Fibroblast of lung (primary cell): ENCODE measurements at regions not wholly inside any gene's neighbourhood (a gene's known extent, or its start where the extent isn't known, plus 50 kb on each side); places are given as distances from the start of the nearest gene placed in this dataset.

Experiments
- DNase-seq, 2 donors: peaks; one replicate each; pipeline versions ENCODE4 v3.0.0 to v3.0.0-alpha.2; 2010; ENCODE audit warnings: low read depth in 2 of 2
- H2AFZ ChIP-seq: 2 replicates; pipeline ENCODE4 v1.5.1; 2012; ENCODE audit warnings: low read length, control low read depth, inconsistent platforms
- H3K27ac ChIP-seq: 2 replicates; pipeline ENCODE4 v1.5.1; 2011; ENCODE audit warnings: low read length, control low read depth; ENCODE audit not compliant: insufficient read depth
- H3K27me3 ChIP-seq: 2 replicates; pipeline ENCODE4 v1.5.1; 2011; ENCODE audit warnings: mild to moderate bottlenecking, low read length; ENCODE audit not compliant: control insufficient read depth, insufficient read depth
- H3K36me3 ChIP-seq: 2 replicates; pipeline ENCODE4 v1.5.1; 2011; ENCODE audit warnings: low read length; ENCODE audit not compliant: control insufficient read depth, insufficient read depth
- H3K4me1 ChIP-seq: 2 replicates; pipeline ENCODE4 v1.5.1; 2011; ENCODE audit warnings: low read length; ENCODE audit not compliant: control insufficient read depth, insufficient read depth; ENCODE audit errors: extremely low read depth
- H3K4me2 ChIP-seq: 2 replicates; pipeline ENCODE4 v1.5.1; 2011; ENCODE audit warnings: low read length, control low read depth; ENCODE audit not compliant: insufficient read depth; ENCODE audit errors: extremely low read depth
- H3K4me3 ChIP-seq, 4 experiments: fragments of 200-600 bp in 1 of 4; sonication (generic) in 1 of 4; replicated peaks in 1 of 4; 2 replicates each; pipeline ENCODE4 v1.5.1; 2011 to 2016; ENCODE audit warnings: low read length in 4 of 4, low read depth in 3 of 4, mild to moderate bottlenecking in 3 of 4, control low read depth in 2 of 4, inconsistent platforms in 1 of 4, mixed read lengths in 1 of 4; ENCODE audit not compliant: insufficient read depth in 1 of 4; ENCODE audit errors: control extremely low read depth in 1 of 4
- H3K79me2 ChIP-seq: 2 replicates; pipeline ENCODE4 v1.5.1; 2012; ENCODE audit warnings: mild to moderate bottlenecking, low read length, inconsistent platforms; ENCODE audit not compliant: control insufficient read depth, insufficient read depth
- H3K9ac ChIP-seq: 2 replicates; pipeline ENCODE4 v1.5.1; 2011; ENCODE audit warnings: mild to moderate bottlenecking, low read length, control low read depth; ENCODE audit not compliant: insufficient read depth
- H3K9me3 ChIP-seq: 2 replicates; pipeline ENCODE4 v1.5.1; 2012; ENCODE audit warnings: low read depth, low read length; ENCODE audit not compliant: control insufficient read depth, insufficient read depth
- H4K20me1 ChIP-seq: 2 replicates; pipeline ENCODE4 v1.5.1; 2011; ENCODE audit warnings: low read length; ENCODE audit not compliant: control insufficient read depth, insufficient read depth; ENCODE audit errors: extremely low read depth
- EZH2 ChIP-seq: IDR thresholded peaks from 2 replicates; pipeline ENCODE4 v1.5.1; 2012; ENCODE audit warnings: low read length, control low read depth, mild to moderate bottlenecking; ENCODE audit errors: missing control alignments
- TF ChIP-seq, protein P1 (sequence below), 2 donors: IDR thresholded peaks in 1 of 2; conservative IDR thresholded peaks in 1 of 2; 1 replicate in 1 of 2; 2 replicates in 1 of 2; pipeline ENCODE4 v1.5.1; 2011 to 2012; ENCODE audit warnings: low read length in 2 of 2, control low read depth in 1 of 2, inconsistent platforms in 1 of 2, low read depth in 1 of 2, mild to moderate bottlenecking in 1 of 2

DNA sequence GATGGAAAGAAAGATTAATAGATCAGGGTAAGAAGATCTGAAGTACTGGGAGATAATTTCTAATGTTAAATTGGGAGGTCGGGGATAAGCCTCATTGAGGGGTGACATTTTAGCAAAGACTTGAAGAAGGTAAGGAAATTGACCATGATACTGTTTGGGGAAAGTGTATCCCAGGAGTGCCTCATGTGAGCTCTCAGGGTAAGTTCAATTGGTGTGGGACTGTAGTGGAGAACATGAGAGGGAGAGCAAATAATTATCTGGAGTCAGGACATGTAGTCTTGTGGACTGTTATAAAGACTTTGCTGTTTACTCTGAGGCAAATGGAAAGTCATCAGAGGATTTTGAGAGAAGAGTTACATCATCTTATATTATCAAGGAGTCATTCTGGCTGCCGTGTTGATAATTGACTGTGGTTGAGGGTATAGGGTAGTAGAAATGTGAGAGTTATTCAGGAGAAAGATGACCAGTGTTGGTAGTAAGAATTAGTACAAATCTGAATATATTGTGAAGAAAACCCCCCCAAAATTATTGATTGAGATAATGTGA lies 624.4 kb downstream of the ADCYAP1 start:
- Histone ChIP-seq H3K27me3 (no peaks in the 10 kb centered on the region), H4K20me1 (no peaks in the 10 kb centered on the region), H3K9ac (no peak overlapping the region), H3K9me3 (no peaks in the 10 kb centered on the region), H3K4me3 (no peak overlapping the region), H3K4me2 (no peak overlapping the region), H3K27ac (no peak overlapping the region), H2AFZ (no peak overlapping the region), H3K36me3 (no peaks in the 10 kb centered on the region), H3K4me1 (no peaks in the 10 kb centered on the region), H3K79me2 (no peaks in the 10 kb centered on the region)
- no peak for TF ChIP-seq EZH2
- TF ChIP-seq, protein P1, sequence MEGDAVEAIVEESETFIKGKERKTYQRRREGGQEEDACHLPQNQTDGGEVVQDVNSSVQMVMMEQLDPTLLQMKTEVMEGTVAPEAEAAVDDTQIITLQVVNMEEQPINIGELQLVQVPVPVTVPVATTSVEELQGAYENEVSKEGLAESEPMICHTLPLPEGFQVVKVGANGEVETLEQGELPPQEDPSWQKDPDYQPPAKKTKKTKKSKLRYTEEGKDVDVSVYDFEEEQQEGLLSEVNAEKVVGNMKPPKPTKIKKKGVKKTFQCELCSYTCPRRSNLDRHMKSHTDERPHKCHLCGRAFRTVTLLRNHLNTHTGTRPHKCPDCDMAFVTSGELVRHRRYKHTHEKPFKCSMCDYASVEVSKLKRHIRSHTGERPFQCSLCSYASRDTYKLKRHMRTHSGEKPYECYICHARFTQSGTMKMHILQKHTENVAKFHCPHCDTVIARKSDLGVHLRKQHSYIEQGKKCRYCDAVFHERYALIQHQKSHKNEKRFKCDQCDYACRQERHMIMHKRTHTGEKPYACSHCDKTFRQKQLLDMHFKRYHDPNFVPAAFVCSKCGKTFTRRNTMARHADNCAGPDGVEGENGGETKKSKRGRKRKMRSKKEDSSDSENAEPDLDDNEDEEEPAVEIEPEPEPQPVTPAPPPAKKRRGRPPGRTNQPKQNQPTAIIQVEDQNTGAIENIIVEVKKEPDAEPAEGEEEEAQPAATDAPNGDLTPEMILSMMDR (conservative IDR thresholded peaks at IDR 0.05 in 1 of 2, IDR thresholded peaks at IDR 0.05 in 1 of 2; ENCODE audit: low read depth in 1 of 2, low read length in 2 of 2) = no peak
- no peak for DNase-seq

DNA sequence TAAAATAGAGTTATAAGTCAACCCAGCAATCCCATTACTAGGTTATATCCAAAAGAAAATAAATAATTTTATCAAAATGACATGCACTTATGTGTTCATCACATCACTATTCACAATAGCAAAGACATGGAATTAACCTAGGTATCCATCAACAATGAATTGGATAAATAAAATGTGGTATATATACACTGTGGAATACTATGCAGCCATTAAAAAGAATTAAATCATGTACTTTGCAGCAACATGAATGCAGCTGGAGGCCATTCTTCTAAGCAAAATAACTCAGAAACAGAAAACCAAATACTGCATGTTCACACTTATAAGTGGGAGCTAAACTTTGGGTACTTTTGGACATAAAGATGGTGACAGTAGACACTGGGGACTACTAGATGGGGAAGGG lies 626.0 kb downstream of the ADCYAP1 start:
- H3K9ac ChIP-seq = no peak overlapping the region
- H3K36me3 ChIP-seq = no peaks in the 10 kb centered on the region
- DNase-seq = no peak
- H3K79me2 ChIP-seq = no peaks in the 10 kb centered on the region
- H4K20me1 ChIP-seq = no peaks in the 10 kb centered on the region
- TF ChIP-seq EZH2 = no peak
- TF ChIP-seq, protein P1 (conservative IDR thresholded peaks at IDR 0.05 in 1 of 2, IDR thresholded peaks at IDR 0.05 in 1 of 2; ENCODE audit: low read depth in 1 of 2, low read length in 2 of 2) = no peak
- no peaks in the 10 kb centered on the region for H3K4me1 ChIP-seq
- no peak overlapping the region for H2AFZ ChIP-seq
- no peaks in the 10 kb centered on the region for H3K27me3 ChIP-seq
- H3K4me2 ChIP-seq = no peak overlapping the region
- no peaks in the 10 kb centered on the region for H3K9me3 ChIP-seq
- no peak overlapping the region for H3K4me3 ChIP-seq
- no peak overlapping the region for H3K27ac ChIP-seq

DNA sequence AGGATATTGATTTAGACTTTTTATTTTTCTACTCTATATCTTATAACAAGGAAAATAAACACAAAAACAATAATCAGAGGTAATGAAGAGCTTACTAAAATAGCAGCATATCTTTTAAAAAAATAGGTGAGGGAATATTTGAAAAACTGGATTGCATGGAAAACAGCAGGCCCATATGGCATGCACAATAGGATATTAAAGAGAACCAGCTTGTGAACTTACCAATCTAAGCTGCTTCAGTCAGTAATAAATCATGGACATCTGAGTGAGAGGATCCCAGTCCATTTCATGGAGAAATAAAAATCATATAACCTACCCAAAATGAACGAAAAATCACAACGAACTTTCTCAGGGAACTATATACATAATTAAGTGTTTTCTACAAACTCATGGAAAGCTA lies 634.6 kb downstream of the ADCYAP1 start:
- Histone ChIP-seq H3K79me2 (no peaks in the 10 kb centered on the region), H4K20me1 (no peaks in the 10 kb centered on the region), H3K36me3 (no peaks in the 10 kb centered on the region), H3K9me3 (no peaks in the 10 kb centered on the region), H3K9ac (no peak overlapping the region), H3K4me3 (no peak overlapping the region), H2AFZ (no peak overlapping the region), H3K27me3 (no peaks in the 10 kb centered on the region), H3K4me1 (no peaks in the 10 kb centered on the region), H3K4me2 (no peak overlapping the region), H3K27ac (no peak overlapping the region)
- no peak for DNase-seq
- no peak for TF ChIP-seq EZH2
